ENCODE measurements at regions not wholly inside any gene's neighbourhood (a gene's known extent, or its start where the extent isn't known, plus 50 kb on each side); places are given as distances from the start of the nearest gene placed in this dataset.
"Not testable (repeated sequence)": the region's sequence is repeated elsewhere in the genome, so short reads cannot be mapped to it uniquely, and the experiment has no call there.

DNA sequence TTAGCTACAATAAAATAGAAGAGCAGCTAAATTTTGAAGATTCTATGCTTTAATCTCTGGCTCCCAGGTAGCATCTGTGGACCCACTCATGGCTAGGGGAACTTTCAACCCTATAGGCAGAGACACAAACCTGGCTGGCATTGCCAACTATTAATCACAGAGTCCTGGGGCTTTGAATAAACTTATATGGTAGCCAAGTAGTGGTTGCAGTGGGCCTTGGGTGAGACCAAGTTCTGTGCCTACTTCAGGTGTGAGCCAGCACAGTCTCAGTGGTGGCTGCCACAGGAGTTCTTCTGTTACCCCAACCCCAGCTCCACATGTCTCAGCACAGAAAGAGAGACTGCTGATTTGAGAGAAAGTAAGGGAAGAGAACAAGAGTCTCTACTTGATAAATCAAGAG is 1626.5 kb downstream of the SPATA31A7 start:
- not testable (repeated sequence) for H3K27ac Mint-ChIP-seq; H3K36me3 Mint-ChIP-seq (ENCODE audit: low read depth); H3K9me3 Mint-ChIP-seq

DNA sequence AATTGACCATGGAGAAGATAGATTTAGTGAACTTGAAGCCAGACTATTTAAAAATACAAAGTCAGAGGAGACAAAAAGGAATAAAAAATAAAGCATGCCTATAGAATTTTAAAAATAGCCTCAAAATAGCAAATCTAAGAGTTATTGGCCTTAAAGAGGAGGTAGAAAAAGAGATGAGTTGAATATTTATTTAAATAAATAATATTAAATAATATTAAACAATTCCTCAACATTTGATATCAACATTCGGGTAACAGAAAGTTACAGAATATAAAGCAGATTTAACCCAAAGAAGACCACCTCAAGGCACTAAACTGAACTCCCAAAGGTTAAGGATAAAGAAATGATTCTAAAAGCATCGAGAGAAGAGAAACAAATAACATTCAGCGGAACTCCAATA is 1627.4 kb downstream of the SPATA31A7 start:
- H3K27me3 Mint-ChIP-seq = peaks cover 28% of the 10 kb centered on the region
- not testable (repeated sequence) for H3K27ac Mint-ChIP-seq; H3K9me3 Mint-ChIP-seq; H3K4me1 Mint-ChIP-seq; H3K4me3 Mint-ChIP-seq; ATAC-seq (replicated peaks); H3K36me3 Mint-ChIP-seq (ENCODE audit: low read depth)

More for the DNA sequence above, 1626.5 kb downstream of the SPATA31A7 start:
- not testable (repeated sequence) for H3K4me3 Mint-ChIP-seq; H3K4me1 Mint-ChIP-seq; ATAC-seq (replicated peaks)
- peaks cover 28% of the 10 kb centered on the region for H3K27me3 Mint-ChIP-seq

DNA sequence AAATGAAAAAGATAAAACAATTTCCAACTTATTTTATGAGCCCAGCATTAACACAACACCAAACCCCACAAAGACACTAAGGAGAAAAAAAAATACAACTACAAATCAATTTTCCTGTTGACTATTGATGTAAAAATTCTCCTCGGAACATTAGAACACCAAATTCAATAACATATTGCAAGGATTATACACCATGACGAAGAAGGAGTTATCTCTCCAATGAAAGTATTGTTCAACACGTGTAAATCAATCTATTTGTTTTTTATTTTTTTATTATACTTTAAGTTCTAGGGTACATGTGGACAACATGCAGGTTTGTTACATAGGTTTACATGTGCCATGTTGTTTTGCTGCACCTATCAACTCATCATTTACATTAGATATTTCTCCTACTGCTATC is 1632.3 kb downstream of the SPATA31A7 start:
- H3K27me3 Mint-ChIP-seq = peaks cover 17% of the 10 kb centered on the region
- not testable (repeated sequence) for H3K27ac Mint-ChIP-seq; H3K9me3 Mint-ChIP-seq; ATAC-seq (replicated peaks); H3K4me1 Mint-ChIP-seq; H3K36me3 Mint-ChIP-seq (ENCODE audit: low read depth); H3K4me3 Mint-ChIP-seq

DNA sequence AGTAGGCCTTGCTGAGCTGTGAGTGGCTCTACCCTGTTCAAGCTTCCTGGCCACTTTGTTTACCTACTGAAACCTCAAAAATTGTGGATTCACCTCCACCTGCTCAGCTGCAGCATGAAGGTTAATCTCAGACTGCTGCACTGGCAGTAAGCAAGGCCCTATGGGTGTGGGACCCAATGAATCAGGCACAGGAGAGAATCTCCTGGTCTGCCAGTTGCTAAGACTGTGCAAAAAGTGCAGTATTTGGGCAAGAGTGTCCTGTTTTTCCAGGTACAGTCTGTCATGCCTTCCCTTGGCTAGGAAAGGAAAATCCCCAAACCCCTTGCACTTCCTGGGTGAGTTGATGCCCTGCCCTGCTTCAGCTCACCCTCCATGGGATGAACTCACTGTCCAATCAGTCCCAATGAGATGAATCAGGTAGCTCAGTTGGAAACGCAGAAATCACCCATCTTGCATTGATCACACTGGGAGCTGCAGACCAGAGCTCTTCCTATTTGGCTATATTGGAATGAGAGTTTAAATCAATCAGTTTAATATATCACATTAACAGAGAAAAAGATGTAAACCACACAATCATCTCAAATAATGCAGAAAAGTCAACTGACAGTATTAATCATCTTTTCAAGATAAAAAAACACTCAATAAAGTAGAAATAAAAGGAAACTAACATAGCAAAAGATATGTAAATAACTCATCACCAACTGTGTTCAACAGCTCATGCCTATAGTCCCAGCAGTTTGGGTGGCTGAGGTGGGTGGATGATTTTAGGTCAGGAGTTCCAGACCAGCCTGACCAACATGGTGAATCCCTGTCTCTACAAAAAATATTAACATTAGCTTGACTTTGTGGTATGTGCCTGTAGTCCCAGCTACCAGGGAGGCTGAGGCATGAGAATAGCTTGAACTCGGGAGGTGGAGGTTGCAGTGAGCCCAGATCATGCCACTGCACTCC is 1638.4 kb downstream of the SPATA31A7 start:
- H3K4me1 Mint-ChIP-seq; H3K36me3 Mint-ChIP-seq (ENCODE audit: low read depth); ATAC-seq (replicated peaks); H3K9me3 Mint-ChIP-seq; H3K27ac Mint-ChIP-seq; H3K4me3 Mint-ChIP-seq: not testable (repeated sequence)
- peaks cover 13% of the 10 kb centered on the region for H3K27me3 Mint-ChIP-seq

DNA sequence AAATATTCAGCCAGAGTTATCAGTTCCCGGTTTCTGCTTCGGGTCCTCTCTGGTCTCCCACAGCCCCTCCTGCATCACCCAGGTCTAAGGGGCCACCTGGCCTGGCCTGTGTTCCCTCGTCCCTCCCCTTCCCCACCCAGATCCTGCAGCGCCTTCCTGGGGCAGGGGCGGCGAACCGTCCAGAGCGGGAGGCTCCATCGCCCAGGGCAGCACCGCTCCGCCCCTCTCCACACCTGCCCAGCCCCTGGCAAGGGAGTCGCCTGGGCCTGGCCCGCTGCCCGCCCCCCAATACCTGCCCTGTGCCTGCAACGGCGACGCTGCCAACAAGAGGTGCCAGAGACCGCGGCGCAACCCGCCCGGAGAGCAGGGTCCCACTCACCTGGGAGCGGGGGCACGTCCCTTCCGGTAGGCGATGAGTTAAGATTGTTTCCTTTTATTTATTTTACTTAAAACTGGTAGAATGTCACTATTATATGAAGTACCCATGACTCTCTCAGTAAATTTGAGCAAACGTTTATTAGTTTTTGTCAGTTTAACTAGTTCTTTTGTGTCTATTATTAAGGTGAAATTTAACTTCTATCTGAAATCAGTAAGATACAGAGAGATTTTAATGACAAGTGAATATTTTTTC is 1641.1 kb downstream of the SPATA31A7 start:
- not testable (repeated sequence) for H3K36me3 Mint-ChIP-seq (ENCODE audit: low read depth); H3K4me1 Mint-ChIP-seq; H3K27ac Mint-ChIP-seq; ATAC-seq (replicated peaks); H3K9me3 Mint-ChIP-seq; H3K27me3 Mint-ChIP-seq; H3K4me3 Mint-ChIP-seq

DNA sequence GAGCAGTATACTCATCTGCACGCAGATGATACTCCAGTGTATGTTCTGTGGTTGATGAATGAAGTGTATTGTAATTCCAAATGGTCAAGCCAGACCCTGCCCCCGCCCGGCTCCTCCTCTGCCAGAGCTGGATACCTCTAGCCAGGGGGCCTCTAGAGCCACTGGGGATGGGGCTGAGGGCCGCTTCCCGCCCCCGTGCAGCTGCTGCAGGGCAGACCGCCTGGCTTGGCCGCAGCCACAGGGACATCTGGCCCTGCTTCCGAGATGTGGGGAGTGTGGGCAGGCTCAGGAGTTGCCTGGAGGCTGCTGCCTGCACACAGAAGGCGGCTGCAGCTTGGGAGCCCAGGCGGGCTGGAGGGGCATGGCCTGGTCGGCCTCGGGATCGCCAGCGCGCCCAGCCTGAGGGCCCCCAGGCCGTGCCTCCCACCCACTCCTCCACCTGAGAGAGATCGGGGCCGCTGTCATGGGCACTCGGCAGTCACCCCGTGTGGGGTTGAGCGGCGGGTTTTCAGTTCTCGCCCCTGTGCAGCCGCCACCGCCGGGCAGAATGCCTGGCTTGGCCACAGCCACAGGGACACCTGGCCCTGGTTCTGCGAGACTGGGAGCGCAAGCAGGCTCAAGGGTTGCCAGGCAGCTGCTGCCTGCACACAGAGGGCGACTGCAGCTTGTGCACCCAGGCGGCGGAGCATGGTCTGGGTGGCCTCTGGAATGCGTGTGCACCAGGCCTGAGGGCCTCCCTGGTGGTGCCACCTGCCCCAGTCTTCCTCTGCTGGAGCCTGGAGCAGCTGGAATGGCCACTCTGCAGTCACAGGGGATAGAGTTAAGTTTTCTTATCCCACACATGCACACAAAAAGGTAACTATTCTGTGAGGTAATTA is 1643.7 kb downstream of the SPATA31A7 start:
- not testable (repeated sequence) for H3K9me3 Mint-ChIP-seq; H3K27ac Mint-ChIP-seq; H3K4me1 Mint-ChIP-seq; H3K4me3 Mint-ChIP-seq; H3K27me3 Mint-ChIP-seq; ATAC-seq (replicated peaks); H3K36me3 Mint-ChIP-seq (ENCODE audit: low read depth)

DNA sequence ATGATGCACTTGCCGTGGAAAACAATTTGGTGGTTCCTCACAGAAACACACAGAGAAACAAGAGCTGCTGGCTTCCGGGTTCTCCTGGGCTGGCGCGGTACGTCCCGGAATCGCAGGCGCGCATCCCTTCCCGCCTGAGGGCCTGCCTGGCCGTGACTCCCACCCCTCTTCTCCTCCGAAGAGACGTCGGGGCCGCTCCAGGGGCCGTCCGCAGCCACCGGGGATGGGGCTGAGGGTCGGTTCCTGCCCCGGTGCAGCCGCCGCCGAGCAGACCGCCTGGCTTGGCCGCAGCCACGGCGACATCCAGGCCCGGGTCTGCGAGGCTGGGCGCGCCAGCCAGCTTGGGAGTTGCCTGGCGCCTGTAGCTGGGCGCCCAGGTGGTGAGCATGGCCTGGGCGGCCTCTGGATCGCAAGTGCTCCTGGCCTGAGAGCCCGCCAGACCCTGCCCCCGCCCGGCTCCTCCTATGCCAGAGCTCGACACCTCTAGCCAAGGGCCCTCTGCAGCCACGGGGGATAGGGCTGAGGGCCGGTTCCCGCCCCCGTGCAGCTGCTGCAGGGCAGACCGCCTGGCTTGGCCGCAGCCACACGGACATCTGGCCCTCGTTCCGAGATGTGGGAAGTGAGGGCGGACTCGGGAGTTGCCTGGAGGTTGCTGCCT is 1647.5 kb downstream of the SPATA31A7 start:
- not testable (repeated sequence) for H3K4me3 Mint-ChIP-seq; H3K9me3 Mint-ChIP-seq; H3K27ac Mint-ChIP-seq; ATAC-seq (replicated peaks); H3K4me1 Mint-ChIP-seq; H3K27me3 Mint-ChIP-seq; H3K36me3 Mint-ChIP-seq (ENCODE audit: low read depth)

DNA sequence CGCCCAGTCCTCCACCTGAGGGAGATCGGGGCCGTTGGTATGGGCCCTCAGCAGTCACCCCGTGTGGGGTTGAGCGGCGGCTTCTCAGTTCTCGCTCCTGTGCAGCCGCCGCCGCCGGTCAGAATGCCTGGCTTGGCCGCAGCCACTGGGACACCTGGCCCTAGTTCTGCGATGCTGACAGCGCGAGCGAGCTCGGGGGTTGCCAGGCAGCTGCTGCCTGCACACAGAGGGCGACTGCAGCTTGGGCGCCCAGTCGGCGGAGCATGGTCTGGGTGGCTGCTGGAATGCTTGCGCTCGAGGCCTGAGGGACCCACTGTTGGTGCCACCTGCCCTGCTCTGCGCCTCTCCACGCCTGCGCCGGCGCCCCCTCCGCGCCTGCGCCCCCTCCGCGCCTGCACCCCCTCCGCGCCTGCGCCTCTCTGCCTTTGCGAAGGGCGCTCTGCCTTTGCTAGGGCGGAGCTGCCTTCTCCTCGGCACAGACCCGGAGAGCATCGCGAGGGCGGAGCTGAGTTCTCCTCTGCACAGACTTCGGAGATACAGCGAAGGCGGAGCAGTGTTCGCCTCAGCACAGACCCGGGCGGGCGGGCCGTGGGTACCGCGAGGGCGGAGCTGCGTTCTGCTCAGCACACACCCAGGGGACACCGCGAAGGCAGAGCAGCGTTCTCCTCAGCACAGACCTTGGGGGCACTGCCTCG is 1648.3 kb downstream of the SPATA31A7 start:
- peaks cover 10% of the 10 kb centered on the region for H3K27me3 Mint-ChIP-seq
- ATAC-seq (replicated peaks) = peak; percentile 100
- H3K9me3 Mint-ChIP-seq; H3K36me3 Mint-ChIP-seq (ENCODE audit: low read depth); H3K4me1 Mint-ChIP-seq: not testable (repeated sequence)
- H3K27ac Mint-ChIP-seq = peak overlapping the region; percentile 28
- H3K4me3 Mint-ChIP-seq = peak overlapping the region; percentile 82

DNA sequence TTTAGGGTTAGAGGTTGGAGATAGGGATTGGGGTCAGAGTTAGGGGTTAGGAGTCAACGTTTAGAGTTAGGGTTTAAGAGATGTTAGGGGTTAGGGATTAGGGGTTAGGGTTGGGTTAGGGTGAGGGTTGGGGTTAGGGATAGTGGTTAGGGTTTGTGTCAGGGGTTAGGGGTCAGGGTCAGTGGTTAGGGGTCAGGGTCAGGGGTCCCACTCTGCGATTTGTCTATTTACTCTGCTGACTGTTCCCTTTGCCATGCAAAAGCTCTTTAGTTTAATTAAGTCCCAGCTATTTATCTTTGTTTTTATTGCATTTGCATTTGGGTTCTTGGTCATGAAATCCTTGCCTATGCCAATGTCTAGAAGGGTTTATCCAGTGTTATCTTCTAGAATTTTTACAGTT is 1649.3 kb downstream of the SPATA31A7 start:
- peaks cover 13% of the 10 kb centered on the region for H3K27me3 Mint-ChIP-seq
- not testable (repeated sequence) for H3K27ac Mint-ChIP-seq; H3K9me3 Mint-ChIP-seq; H3K4me1 Mint-ChIP-seq; H3K36me3 Mint-ChIP-seq (ENCODE audit: low read depth); ATAC-seq (replicated peaks); H3K4me3 Mint-ChIP-seq

DNA sequence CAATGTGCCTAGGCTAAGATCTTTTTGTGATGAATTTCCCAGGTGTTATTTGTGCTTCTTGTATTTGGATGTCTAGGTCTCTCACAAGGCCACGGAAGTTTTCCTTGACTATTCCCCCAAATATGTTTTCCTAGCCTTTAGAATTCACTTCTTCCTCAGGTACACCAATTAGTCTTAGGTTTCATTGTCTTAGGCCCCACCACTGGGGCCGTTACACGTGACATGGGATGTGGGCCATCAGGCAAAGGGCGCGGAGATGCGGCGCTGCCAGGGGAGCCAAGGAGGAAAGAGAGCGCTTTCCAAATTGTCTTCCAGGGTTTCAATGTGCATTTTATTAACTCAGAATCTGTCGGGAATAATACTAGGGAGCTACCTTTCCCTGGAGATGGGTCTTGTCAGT is 1653.3 kb downstream of the SPATA31A7 start:
- not testable (repeated sequence) for H3K9me3 Mint-ChIP-seq; H3K36me3 Mint-ChIP-seq (ENCODE audit: low read depth)

DNA sequence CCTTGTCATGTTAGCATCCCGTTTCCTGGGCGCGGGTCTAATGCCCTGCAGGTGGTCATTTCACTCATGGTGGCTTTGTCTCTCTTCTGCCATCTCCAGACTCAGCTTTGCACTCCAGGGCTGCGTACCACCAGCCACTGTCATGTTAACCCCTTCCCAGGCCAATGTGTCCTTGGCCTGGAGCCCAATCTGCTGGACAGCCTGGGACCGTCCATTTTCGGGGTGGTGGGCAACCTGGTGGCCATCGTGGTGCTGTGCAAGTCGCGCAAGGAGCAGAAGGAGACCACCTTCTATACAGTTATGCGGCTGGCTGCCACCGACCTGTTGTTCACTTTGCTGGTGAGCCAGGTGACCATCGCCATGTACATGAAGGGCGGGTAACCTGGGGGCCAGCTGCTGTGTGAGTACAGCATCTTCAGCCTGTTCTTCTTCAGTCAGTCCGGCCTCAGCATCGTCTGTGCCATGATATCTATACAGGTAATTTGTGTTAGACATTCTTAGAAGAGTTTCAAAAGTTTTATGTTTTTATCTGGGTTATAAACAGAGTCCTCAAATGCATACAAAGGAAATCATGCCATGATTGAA is 1654.0 kb downstream of the SPATA31A7 start:
- H3K4me3 Mint-ChIP-seq; H3K36me3 Mint-ChIP-seq (ENCODE audit: low read depth); H3K4me1 Mint-ChIP-seq; ATAC-seq (replicated peaks); H3K9me3 Mint-ChIP-seq; H3K27ac Mint-ChIP-seq: not testable (repeated sequence)
- H3K27me3 Mint-ChIP-seq = peaks cover 16% of the 10 kb centered on the region

More for the DNA sequence above, 1653.3 kb downstream of the SPATA31A7 start:
- H3K4me1 Mint-ChIP-seq; ATAC-seq (replicated peaks); H3K4me3 Mint-ChIP-seq; H3K27ac Mint-ChIP-seq: not testable (repeated sequence)
- peaks cover 16% of the 10 kb centered on the region for H3K27me3 Mint-ChIP-seq

DNA sequence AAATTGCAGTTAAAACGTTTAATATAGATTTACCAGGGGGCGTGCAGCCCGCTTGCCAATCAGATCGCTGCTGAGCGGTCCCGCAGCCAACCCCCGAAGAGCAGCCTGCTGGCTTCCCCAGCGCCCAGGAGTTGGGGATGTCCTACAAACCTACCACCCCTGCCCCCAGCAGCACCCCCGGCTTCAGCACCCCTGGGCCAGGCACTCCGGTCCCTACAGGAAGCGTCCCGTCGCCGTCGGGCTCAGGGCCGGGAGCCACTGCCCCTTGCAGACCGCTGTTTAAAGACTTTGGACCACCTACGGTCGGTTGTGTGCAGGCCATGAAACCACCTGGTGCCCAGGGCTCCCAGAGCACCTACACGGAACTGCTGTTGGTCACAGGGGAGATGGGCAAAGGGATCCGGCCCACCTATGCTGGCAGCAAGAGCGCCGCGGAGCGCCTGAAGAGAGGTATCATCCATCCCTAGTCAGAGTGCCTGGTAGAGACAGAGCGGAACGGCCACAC is 1654.9 kb downstream of the SPATA31A7 start:
- ATAC-seq (replicated peaks) = peak; percentile 26

DNA sequence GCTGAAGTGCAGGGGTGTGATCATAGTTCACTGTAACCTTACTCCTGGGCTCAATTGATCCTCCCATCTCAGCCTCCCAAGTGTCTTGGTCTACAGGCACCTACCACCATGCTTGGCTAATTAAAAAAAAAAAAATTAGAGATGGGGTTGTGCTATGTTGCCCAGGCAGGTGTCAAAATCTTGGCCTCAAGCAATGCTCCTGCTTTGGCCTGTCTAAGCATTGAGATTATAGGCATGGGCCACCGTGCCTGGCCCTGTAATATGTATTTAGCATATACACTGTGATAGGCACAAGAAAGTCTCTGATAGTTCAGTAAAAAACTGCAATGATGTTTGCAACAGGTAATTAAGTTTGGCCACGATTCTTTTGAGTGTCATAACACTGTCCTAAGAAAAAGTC is 1658.4 kb downstream of the SPATA31A7 start:
- not testable (repeated sequence) for H3K9me3 Mint-ChIP-seq; H3K4me1 Mint-ChIP-seq; H3K4me3 Mint-ChIP-seq; H3K36me3 Mint-ChIP-seq (ENCODE audit: low read depth); ATAC-seq (replicated peaks); H3K27ac Mint-ChIP-seq
- H3K27me3 Mint-ChIP-seq = peaks cover 10% of the 10 kb centered on the region

More for the DNA sequence above, 1654.9 kb downstream of the SPATA31A7 start:
- H3K4me1 Mint-ChIP-seq; H3K36me3 Mint-ChIP-seq (ENCODE audit: low read depth); H3K4me3 Mint-ChIP-seq; H3K27ac Mint-ChIP-seq; H3K9me3 Mint-ChIP-seq: not testable (repeated sequence)
- H3K27me3 Mint-ChIP-seq = peaks cover 16% of the 10 kb centered on the region
